ENCODE measurements at regions not wholly inside any gene's neighbourhood (a gene's known extent, or its start where the extent isn't known, plus 50 kb on each side); places are given as distances from the start of the nearest gene placed in this dataset.

DNA sequence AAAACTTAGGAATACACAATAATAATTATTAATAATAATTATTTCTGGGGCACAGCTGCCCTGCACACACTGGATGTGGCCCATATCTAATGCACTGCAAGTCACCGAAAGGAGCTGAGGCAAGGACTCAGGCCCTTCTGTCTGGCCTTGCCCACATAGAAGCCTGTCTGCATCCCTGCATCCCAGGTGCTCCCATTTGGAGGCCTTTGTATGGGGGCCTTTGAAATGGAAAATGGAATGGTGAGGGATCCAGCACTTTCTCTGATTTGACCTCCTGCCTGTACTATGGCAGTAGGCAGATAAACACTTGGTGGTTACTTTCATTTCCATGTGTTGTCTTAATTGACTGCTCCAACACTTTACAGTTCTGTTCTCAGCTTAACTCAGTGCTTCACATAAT is 75.7 kb upstream of the PTCHD4 start:
- H3K27me3 ChIP-seq, result no peaks in the 10 kb centered on the region
- no peaks in the 10 kb centered on the region for H3K4me1 ChIP-seq
- TF ChIP-seq, protein P1, sequence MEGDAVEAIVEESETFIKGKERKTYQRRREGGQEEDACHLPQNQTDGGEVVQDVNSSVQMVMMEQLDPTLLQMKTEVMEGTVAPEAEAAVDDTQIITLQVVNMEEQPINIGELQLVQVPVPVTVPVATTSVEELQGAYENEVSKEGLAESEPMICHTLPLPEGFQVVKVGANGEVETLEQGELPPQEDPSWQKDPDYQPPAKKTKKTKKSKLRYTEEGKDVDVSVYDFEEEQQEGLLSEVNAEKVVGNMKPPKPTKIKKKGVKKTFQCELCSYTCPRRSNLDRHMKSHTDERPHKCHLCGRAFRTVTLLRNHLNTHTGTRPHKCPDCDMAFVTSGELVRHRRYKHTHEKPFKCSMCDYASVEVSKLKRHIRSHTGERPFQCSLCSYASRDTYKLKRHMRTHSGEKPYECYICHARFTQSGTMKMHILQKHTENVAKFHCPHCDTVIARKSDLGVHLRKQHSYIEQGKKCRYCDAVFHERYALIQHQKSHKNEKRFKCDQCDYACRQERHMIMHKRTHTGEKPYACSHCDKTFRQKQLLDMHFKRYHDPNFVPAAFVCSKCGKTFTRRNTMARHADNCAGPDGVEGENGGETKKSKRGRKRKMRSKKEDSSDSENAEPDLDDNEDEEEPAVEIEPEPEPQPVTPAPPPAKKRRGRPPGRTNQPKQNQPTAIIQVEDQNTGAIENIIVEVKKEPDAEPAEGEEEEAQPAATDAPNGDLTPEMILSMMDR (IDR thresholded peaks at IDR 0.05), result no peak
- no peak for DNase-seq (ENCODE audit: low spot score in 2 of 2)
- no peaks in the 10 kb centered on the region for H3K9me3 ChIP-seq
- intact Hi-C loops (cut with DNase I), result no loop called here
- no peak overlapping the region for H3K4me3 ChIP-seq
- H3K36me3 ChIP-seq, result no peaks in the 10 kb centered on the region
- H3K27ac ChIP-seq, result no peak overlapping the region

- Histone ChIP-seq H3K36me3 (no peaks in the 10 kb centered on the region), H3K27me3 (no peaks in the 10 kb centered on the region), H3K4me1 (no peaks in the 10 kb centered on the region), H3K4me3 (no peak overlapping the region), H3K27ac (no peak overlapping the region), H3K9me3 (no peaks in the 10 kb centered on the region)
- intact Hi-C loops (cut with DNase I), result no loop called here
- TF ChIP-seq, protein P1 (IDR thresholded peaks at IDR 0.05), result no peak
- no peak for DNase-seq (ENCODE audit: low spot score in 2 of 2)
Measured at GRCh38 chr6:48184648-48185047, 73.7 kb upstream of the PTCHD4 start.

DNA sequence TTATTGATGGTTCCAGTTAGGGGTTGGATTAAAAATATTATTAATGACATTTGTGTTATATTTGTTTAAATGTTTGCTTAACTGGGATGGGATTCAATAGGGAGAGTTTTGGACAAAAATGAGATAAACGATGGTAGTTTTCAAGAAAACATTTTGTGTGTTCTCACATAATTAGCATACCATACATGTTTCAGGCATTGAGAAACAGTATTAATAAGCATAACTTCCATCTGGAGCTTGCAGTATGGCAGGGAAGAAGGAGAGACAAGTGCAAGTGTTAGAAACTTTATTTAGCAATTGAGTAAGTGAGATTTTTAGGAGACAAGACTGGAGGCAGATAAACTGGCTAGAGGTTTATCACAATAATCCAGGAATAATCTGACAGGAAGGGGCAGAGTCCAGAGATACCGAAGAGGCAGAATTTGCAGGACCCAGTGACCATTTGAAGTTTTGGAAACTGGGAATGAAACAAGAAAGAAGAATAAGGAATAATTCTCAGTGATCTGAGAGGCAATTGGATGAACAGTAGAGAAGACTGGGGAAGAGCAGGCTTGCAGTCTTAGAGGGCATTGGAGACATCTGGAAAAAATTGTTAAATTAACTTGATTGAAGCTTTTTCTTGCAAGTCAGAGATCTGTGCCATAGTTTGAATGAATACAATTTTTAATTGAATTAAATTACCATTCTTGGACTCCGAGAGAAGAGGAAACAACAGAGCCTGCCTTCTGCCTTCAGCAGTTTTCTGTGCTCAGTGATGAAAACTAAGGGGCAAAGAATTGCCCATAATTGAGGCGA is 73.0 kb upstream of the PTCHD4 start:
- intact Hi-C loops (cut with DNase I), result no loop called here
- no peaks in the 10 kb centered on the region for H3K9me3 ChIP-seq
- H3K4me3 ChIP-seq, result no peak overlapping the region
- TF ChIP-seq, protein P1 (IDR thresholded peaks at IDR 0.05), result no peak
- no peaks in the 10 kb centered on the region for H3K4me1 ChIP-seq
- DNase-seq (ENCODE audit: low spot score in 2 of 2), result no peak
- H3K36me3 ChIP-seq, result no peaks in the 10 kb centered on the region
- H3K27me3 ChIP-seq, result no peaks in the 10 kb centered on the region
- no peak overlapping the region for H3K27ac ChIP-seq

- Histone ChIP-seq H3K4me3 (no peak overlapping the region), H3K27me3 (no peaks in the 10 kb centered on the region), H3K9me3 (no peaks in the 10 kb centered on the region), H3K36me3 (no peaks in the 10 kb centered on the region), H3K4me1 (no peaks in the 10 kb centered on the region), H3K27ac (no peak overlapping the region)
- intact Hi-C loops (cut with DNase I), result no loop called here
- TF ChIP-seq, protein P1 (IDR thresholded peaks at IDR 0.05), result no peak
- DNase-seq (ENCODE audit: low spot score in 2 of 2), result no peak
Measured at GRCh38 chr6:48183178-48183577, 72.2 kb upstream of the PTCHD4 start.

GRCh38 chr6:48178700-48179099 is 67.7 kb upstream of the PTCHD4 start:
- Histone ChIP-seq H3K4me3 (no peak overlapping the region), H3K27me3 (no peaks in the 10 kb centered on the region), H3K4me1 (no peaks in the 10 kb centered on the region), H3K27ac (no peak overlapping the region), H3K9me3 (no peaks in the 10 kb centered on the region), H3K36me3 (no peaks in the 10 kb centered on the region)
- intact Hi-C loops (cut with DNase I), result no loop called here
- TF ChIP-seq, protein P1 (IDR thresholded peaks at IDR 0.05), result no peak
- no peak for DNase-seq (ENCODE audit: low spot score in 2 of 2)

All from ascending aorta (tissue), 2 donors.